Mesendoderm (in vitro differentiated cells): ENCODE measurements at regions not wholly inside any gene's neighbourhood (a gene's known extent, or its start where the extent isn't known, plus 50 kb on each side); places are given as distances from the start of the nearest gene placed in this dataset.

ENCODE experiments used
- DNase-seq: peaks from one replicate; pipeline ENCODE4 v3.0.0; 2013
- H2AK5ac ChIP-seq: 2 replicates; pipeline ENCODE4 v1.6.1; 2013; ENCODE audit warnings: low read length, inconsistent platforms
- H2BK120ac ChIP-seq: 2 replicates; pipeline ENCODE4 v1.6.1; 2013; ENCODE audit warnings: low read depth, mild to moderate bottlenecking, low read length, moderate library complexity, mixed read lengths
- H2BK15ac ChIP-seq: replicated peaks from 2 replicates; pipeline ENCODE4 v1.6.1; 2013; ENCODE audit warnings: low read depth, mild to moderate bottlenecking, moderate library complexity
- H2BK5ac ChIP-seq: 2 replicates; pipeline ENCODE4 v1.6.1; 2013; ENCODE audit warnings: low read length, inconsistent platforms
- H3K18ac ChIP-seq: 2 replicates; pipeline ENCODE4 v1.6.1; 2013; ENCODE audit warnings: mild to moderate bottlenecking, low read length, mixed read lengths
- H3K23ac ChIP-seq: one replicate; pipeline ENCODE4 v1.6.1; 2013; ENCODE audit warnings: low read length
- H3K27ac ChIP-seq: 2 replicates; pipeline ENCODE4 v1.5.1; 2013; ENCODE audit warnings: low read depth, mild to moderate bottlenecking, inconsistent platforms, low read length, moderate library complexity
- H3K27me3 ChIP-seq: 2 replicates; pipeline ENCODE4 v1.6.1; 2013; ENCODE audit warnings: low read length, control low read depth, mild to moderate bottlenecking, inconsistent platforms; ENCODE audit not compliant: insufficient read depth, poor library complexity
- H3K36me3 ChIP-seq: 2 replicates; pipeline ENCODE4 v1.6.1; 2013; ENCODE audit warnings: low read length, inconsistent platforms; ENCODE audit not compliant: control insufficient read depth, insufficient read depth
- H3K4ac ChIP-seq: one replicate; pipeline ENCODE4 v1.6.1; 2013; ENCODE audit warnings: low read depth, mild to moderate bottlenecking, low read length, moderate library complexity
- H3K4me1 ChIP-seq: 2 replicates; pipeline ENCODE4 v1.6.1; 2013; ENCODE audit warnings: low read depth, low read length, inconsistent platforms; ENCODE audit not compliant: control insufficient read depth
- H3K4me2 ChIP-seq: 2 replicates; pipeline ENCODE4 v1.6.1; 2013; ENCODE audit warnings: low read length
- H3K4me3 ChIP-seq: 2 replicates; pipeline ENCODE4 v1.5.1; 2013; ENCODE audit warnings: mild to moderate bottlenecking, low read length
- H3K56ac ChIP-seq: one replicate; pipeline ENCODE4 v1.6.1; 2013; ENCODE audit warnings: low read length
- H3K79me1 ChIP-seq: 2 replicates; pipeline ENCODE4 v1.6.1; 2013; ENCODE audit warnings: low read length, inconsistent platforms
- H3K79me2 ChIP-seq: 2 replicates; pipeline ENCODE4 v1.6.1; 2013; ENCODE audit warnings: mild to moderate bottlenecking, low read length; ENCODE audit not compliant: control insufficient read depth, insufficient read depth
- H3K9ac ChIP-seq: 2 replicates; pipeline ENCODE4 v1.6.1; 2013; ENCODE audit warnings: low read length, inconsistent platforms
- H4K5ac ChIP-seq: one replicate; pipeline ENCODE4 v1.6.1; 2013; ENCODE audit warnings: low read length
- H4K8ac ChIP-seq: one replicate; pipeline ENCODE4 v1.6.1; 2013; ENCODE audit warnings: low read depth, mild to moderate bottlenecking, control low read depth, low read length, moderate library complexity
- whole genome bisulfite sequencing: extraction: QIAGEN DNeasy Blood & Tissue Kit; methylation state at CpG from one replicate; pipeline ENCODE4 v1.1.7; 2013; ENCODE audit warnings: low lambda C conversion rate, missing lambda C conversion rate; ENCODE audit not compliant: insufficient coverage; ENCODE audit errors: extremely low coverage; 5-methylcytosine and 5-hydroxymethylcytosine counted together

GRCh38 chr2:196365145-196365544 lies 193.8 kb upstream of the STK17B start:
- H3K27me3 ChIP-seq, result no peaks in the 10 kb centered on the region
- H2BK5ac ChIP-seq, result no peak overlapping the region
- no peak for DNase-seq
- H2BK120ac ChIP-seq, result no peak overlapping the region
- H3K23ac ChIP-seq, result no peak overlapping the region
- H3K36me3 ChIP-seq, result no peaks in the 10 kb centered on the region
- no peaks in the 10 kb centered on the region for H3K4me1 ChIP-seq
- no peak overlapping the region for H2AK5ac ChIP-seq
- H3K4ac ChIP-seq, result no peak overlapping the region
- no peaks in the 10 kb centered on the region for H3K79me1 ChIP-seq
- H3K4me3 ChIP-seq, result no peak overlapping the region
- no peak overlapping the region for H3K4me2 ChIP-seq
- H2BK15ac ChIP-seq, result no peak overlapping the region
- no peak overlapping the region for H3K56ac ChIP-seq
- no peak overlapping the region for H3K27ac ChIP-seq
- no peak overlapping the region for H3K18ac ChIP-seq
- no peaks in the 10 kb centered on the region for H3K79me2 ChIP-seq
- H4K5ac ChIP-seq, result no peak overlapping the region
- H3K9ac ChIP-seq, result no peak overlapping the region
- no peak overlapping the region for H4K8ac ChIP-seq
- no CpG with 5 or more reads among the region's 3 CpGs for WGBS

- Histone ChIP-seq H2BK120ac (no peak overlapping the region), H3K4me2 (no peak overlapping the region), H2BK15ac (no peak overlapping the region), H3K4me1 (no peaks in the 10 kb centered on the region), H3K27me3 (no peaks in the 10 kb centered on the region), H3K9ac (no peak overlapping the region), H4K8ac (no peak overlapping the region), H3K23ac (no peak overlapping the region), H3K79me1 (no peaks in the 10 kb centered on the region), H2AK5ac (no peak overlapping the region), H4K5ac (no peak overlapping the region), H3K36me3 (no peaks in the 10 kb centered on the region), H3K4me3 (no peak overlapping the region), H3K27ac (no peak overlapping the region), H3K4ac (no peak overlapping the region), H2BK5ac (no peak overlapping the region), H3K18ac (no peak overlapping the region), H3K79me2 (no peaks in the 10 kb centered on the region), H3K56ac (no peak overlapping the region)
- no CpG with 5 or more reads among the region's 1 CpG for WGBS
- DNase-seq, result no peak
Observed at GRCh38 chr2:196365923-196366322, 194.5 kb upstream of the STK17B start.

GRCh38 chr2:196367633-196368032 lies 196.3 kb upstream of the STK17B start:
- no peaks in the 10 kb centered on the region for H3K79me2 ChIP-seq
- no peak overlapping the region for H4K8ac ChIP-seq
- H3K9ac ChIP-seq, result no peak overlapping the region
- H3K4ac ChIP-seq, result no peak overlapping the region
- no peak overlapping the region for H2BK5ac ChIP-seq
- no peaks in the 10 kb centered on the region for H3K79me1 ChIP-seq
- no CpG with 5 or more reads among the region's 4 CpGs for WGBS
- no peaks in the 10 kb centered on the region for H3K4me1 ChIP-seq
- H3K4me2 ChIP-seq, result no peak overlapping the region
- no peak overlapping the region for H2AK5ac ChIP-seq
- no peak overlapping the region for H3K4me3 ChIP-seq
- H3K27me3 ChIP-seq, result no peaks in the 10 kb centered on the region
- H3K18ac ChIP-seq, result no peak overlapping the region
- H3K27ac ChIP-seq, result no peak overlapping the region
- H4K5ac ChIP-seq, result no peak overlapping the region
- H3K36me3 ChIP-seq, result no peaks in the 10 kb centered on the region
- H3K56ac ChIP-seq, result no peak overlapping the region
- H2BK120ac ChIP-seq, result no peak overlapping the region
- DNase-seq, result no peak
- H2BK15ac ChIP-seq, result no peak overlapping the region
- H3K23ac ChIP-seq, result no peak overlapping the region

- no peaks in the 10 kb centered on the region for H3K27me3 ChIP-seq
- no peak overlapping the region for H2AK5ac ChIP-seq
- no peak overlapping the region for H2BK5ac ChIP-seq
- DNase-seq, result peak; percentile 58
- H2BK120ac ChIP-seq, result no peak overlapping the region
- no CpG with 5 or more reads among the region's 2 CpGs for WGBS
- no peak overlapping the region for H3K4me3 ChIP-seq
- H3K79me1 ChIP-seq, result no peaks in the 10 kb centered on the region
- H3K27ac ChIP-seq, result no peak overlapping the region
- no peak overlapping the region for H3K4ac ChIP-seq
- no peak overlapping the region for H3K4me2 ChIP-seq
- H3K79me2 ChIP-seq, result no peaks in the 10 kb centered on the region
- no peak overlapping the region for H3K18ac ChIP-seq
- H3K23ac ChIP-seq, result no peak overlapping the region
- H3K9ac ChIP-seq, result no peak overlapping the region
- no peak overlapping the region for H2BK15ac ChIP-seq
- no peak overlapping the region for H4K5ac ChIP-seq
- H3K56ac ChIP-seq, result no peak overlapping the region
- H3K36me3 ChIP-seq, result no peaks in the 10 kb centered on the region
- no peak overlapping the region for H4K8ac ChIP-seq
- H3K4me1 ChIP-seq, result no peaks in the 10 kb centered on the region
Observed at GRCh38 chr2:196368546-196369225, 197.3 kb upstream of the STK17B start.

- H3K79me2 ChIP-seq, result no peaks in the 10 kb centered on the region
- no CpG with 5 or more reads among the region's 1 CpG for WGBS
- H3K18ac ChIP-seq, result no peak overlapping the region
- no peak overlapping the region for H2BK15ac ChIP-seq
- H3K36me3 ChIP-seq, result no peaks in the 10 kb centered on the region
- H3K4me3 ChIP-seq, result no peak overlapping the region
- no peak overlapping the region for H4K5ac ChIP-seq
- H2AK5ac ChIP-seq, result no peak overlapping the region
- H3K4ac ChIP-seq, result no peak overlapping the region
- no peak overlapping the region for H3K23ac ChIP-seq
- no peaks in the 10 kb centered on the region for H3K27me3 ChIP-seq
- H2BK120ac ChIP-seq, result no peak overlapping the region
- no peak overlapping the region for H3K27ac ChIP-seq
- H3K56ac ChIP-seq, result no peak overlapping the region
- no peak overlapping the region for H2BK5ac ChIP-seq
- H3K9ac ChIP-seq, result no peak overlapping the region
- H3K4me1 ChIP-seq, result no peaks in the 10 kb centered on the region
- peak; percentile 21 for DNase-seq
- H3K79me1 ChIP-seq, result no peaks in the 10 kb centered on the region
- no peak overlapping the region for H4K8ac ChIP-seq
- no peak overlapping the region for H3K4me2 ChIP-seq
Observed at GRCh38 chr2:196369967-196370366, 198.6 kb upstream of the STK17B start.

- H4K5ac ChIP-seq, result no peak overlapping the region
- no peaks in the 10 kb centered on the region for H3K27me3 ChIP-seq
- H3K36me3 ChIP-seq, result no peaks in the 10 kb centered on the region
- no peak overlapping the region for H2AK5ac ChIP-seq
- H3K79me1 ChIP-seq, result no peaks in the 10 kb centered on the region
- H3K23ac ChIP-seq, result no peak overlapping the region
- H3K27ac ChIP-seq, result no peak overlapping the region
- no peak overlapping the region for H3K4me3 ChIP-seq
- no peaks in the 10 kb centered on the region for H3K79me2 ChIP-seq
- DNase-seq, result peak; percentile 23
- H3K4me1 ChIP-seq, result no peaks in the 10 kb centered on the region
- WGBS, result no CpG with 5 or more reads among the region's 1 CpG
- no peak overlapping the region for H4K8ac ChIP-seq
- no peak overlapping the region for H3K9ac ChIP-seq
- no peak overlapping the region for H3K18ac ChIP-seq
- no peak overlapping the region for H2BK120ac ChIP-seq
- no peak overlapping the region for H2BK15ac ChIP-seq
- no peak overlapping the region for H3K4me2 ChIP-seq
- H3K56ac ChIP-seq, result no peak overlapping the region
- no peak overlapping the region for H3K4ac ChIP-seq
- H2BK5ac ChIP-seq, result no peak overlapping the region
Observed at GRCh38 chr2:196370381-196370780, 199.0 kb upstream of the STK17B start.
